VCaP (cell line): ENCODE measurements at regions not wholly inside any gene's neighbourhood (a gene's known extent, or its start where the extent isn't known, plus 50 kb on each side); places are given as distances from the start of the nearest gene placed in this dataset.

Source experiments
- H3K27ac ChIP-seq: fragments of 450-650 bp; 2 replicates; pipeline ENCODE4 v1.5.1; 2017
- TF ChIP-seq, protein P1 (sequence below): fragments of 450-650 bp; conservative IDR thresholded peaks from 2 replicates; pipeline ENCODE4 v1.5.1; 2017; ENCODE audit warnings: mild to moderate bottlenecking, moderate library complexity

DNA sequence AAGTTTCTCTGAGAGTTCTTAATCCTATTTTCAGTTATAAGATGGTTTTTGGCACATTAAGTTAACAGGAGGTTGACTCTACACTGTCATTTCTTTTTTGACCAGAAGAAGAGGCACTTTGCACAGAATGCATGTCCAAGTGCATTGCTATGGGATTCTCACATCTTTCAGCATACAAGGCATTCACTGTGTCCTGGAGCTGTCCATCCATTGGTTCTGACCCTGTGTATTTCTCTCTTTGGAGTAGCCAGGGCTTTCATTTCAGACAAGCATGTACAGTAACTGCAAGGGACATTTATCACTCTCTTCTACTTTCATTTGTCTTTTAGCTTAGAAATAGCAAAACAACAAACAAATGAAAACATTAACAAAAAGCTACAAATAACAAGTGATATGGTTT, 275.1 kb upstream of the IMPG1 start:
- no peak overlapping the region for H3K27ac ChIP-seq
- TF ChIP-seq, protein P1, sequence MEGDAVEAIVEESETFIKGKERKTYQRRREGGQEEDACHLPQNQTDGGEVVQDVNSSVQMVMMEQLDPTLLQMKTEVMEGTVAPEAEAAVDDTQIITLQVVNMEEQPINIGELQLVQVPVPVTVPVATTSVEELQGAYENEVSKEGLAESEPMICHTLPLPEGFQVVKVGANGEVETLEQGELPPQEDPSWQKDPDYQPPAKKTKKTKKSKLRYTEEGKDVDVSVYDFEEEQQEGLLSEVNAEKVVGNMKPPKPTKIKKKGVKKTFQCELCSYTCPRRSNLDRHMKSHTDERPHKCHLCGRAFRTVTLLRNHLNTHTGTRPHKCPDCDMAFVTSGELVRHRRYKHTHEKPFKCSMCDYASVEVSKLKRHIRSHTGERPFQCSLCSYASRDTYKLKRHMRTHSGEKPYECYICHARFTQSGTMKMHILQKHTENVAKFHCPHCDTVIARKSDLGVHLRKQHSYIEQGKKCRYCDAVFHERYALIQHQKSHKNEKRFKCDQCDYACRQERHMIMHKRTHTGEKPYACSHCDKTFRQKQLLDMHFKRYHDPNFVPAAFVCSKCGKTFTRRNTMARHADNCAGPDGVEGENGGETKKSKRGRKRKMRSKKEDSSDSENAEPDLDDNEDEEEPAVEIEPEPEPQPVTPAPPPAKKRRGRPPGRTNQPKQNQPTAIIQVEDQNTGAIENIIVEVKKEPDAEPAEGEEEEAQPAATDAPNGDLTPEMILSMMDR: no peak

DNA sequence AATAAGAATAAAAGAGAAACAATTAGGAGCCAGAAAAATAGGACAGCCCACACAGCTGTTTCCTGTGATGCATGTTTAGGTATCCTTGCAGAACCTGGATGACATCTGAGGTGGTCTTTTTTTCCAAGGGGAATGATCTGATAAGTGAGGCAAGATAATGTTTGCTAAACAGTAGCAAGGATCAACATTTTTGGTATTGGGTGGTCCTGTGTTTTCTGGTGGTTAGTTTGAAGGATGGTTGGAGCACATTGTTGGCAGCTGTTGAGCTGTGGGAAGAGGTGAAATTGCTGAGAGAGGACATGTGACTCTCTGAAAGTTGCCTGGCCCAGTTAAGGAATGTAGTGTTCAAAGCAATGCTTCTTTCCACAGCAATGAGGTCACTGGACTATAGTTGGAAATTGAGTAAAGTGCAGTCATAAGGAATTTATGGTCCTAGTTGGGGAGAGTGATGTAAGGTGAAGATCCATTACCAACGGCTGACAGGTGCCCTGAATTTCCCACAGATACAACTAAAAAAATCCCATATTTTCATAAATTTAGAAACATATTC, 270.2 kb upstream of the IMPG1 start:
- TF ChIP-seq, protein P1: no peak
- no peak overlapping the region for H3K27ac ChIP-seq

DNA sequence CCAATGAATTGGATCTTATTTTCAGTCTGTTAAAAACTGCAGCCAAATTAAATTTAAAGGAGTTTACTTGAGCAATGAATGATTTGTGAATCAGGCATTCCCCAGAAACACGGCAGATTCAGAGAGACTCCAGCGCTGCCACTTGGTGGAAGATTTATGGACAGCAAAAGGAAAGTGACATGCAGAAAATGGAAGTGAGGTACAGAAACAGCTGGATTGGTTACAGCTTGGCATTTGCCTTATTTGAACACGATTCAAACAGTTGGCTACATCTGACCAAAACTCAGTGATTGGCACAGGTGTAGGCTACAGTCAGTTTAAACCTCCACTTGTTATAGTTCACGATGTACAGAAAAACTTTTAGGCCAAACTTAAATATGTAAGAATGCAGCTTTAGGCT, 257.6 kb upstream of the IMPG1 start:
- TF ChIP-seq, protein P1: no peak
- no peak overlapping the region for H3K27ac ChIP-seq

DNA sequence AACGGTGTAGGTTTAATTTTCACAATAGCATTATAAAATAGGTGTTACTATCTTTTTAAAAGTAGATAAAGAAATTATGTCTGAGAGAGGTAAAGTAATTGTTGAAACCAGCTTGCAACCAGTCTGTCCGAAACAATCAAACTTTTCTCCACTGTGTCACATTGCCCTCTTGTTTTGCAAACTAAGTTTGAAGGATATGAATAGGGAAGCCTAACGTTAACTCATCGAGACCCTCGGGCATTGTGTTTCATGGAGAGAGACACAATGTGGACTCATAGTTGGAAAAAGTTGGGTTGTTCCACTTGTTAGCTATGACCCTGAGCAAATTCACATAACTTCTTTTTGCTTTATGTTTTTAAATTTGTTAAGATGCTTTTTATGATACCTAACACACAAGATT, 254.4 kb upstream of the IMPG1 start:
- TF ChIP-seq, protein P1: no peak

More for the DNA sequence above, 254.4 kb upstream of the IMPG1 start:
- H3K27ac ChIP-seq: no peak overlapping the region
